Pancreas (tissue), 10 donors: ENCODE measurements at regions not wholly inside any gene's neighbourhood (a gene's known extent, or its start where the extent isn't known, plus 50 kb on each side); places are given as distances from the start of the nearest gene placed in this dataset.

Experiments
- ATAC-seq, 4 donors: fragments of 200-7000 bp; cut with Tn5 transposase; one replicate each; pipeline versions ENCODE4 v1.8.0 to v1.9.1; 2020; ENCODE audit warnings: mild to moderate bottlenecking in 4 of 4, moderate library complexity in 4 of 4
- DNase-seq, 6 donors: peaks; one replicate each; pipeline ENCODE4 v3.0.0-alpha.2; 2020
- FAIRE-seq: peaks from 2 replicates; lab custom pipeline; 2012; peaks lifted over from hg19 to GRCh38; lab: Jason Lieb, UNC
- H3K27ac ChIP-seq, 4 donors: fragments of 200-600 bp; sonication (generic); 1 replicate in 3 of 4; 2 replicates in 1 of 4; pipeline versions ENCODE4 v1.5.0 to v1.8.0; 2020
- H3K27me3 ChIP-seq, 4 donors: fragments of 200-600 bp; one replicate each; pipeline ENCODE4 v1.8.0; 2021
- H3K36me3 ChIP-seq, 3 donors: fragments of 200-600 bp; sonication (generic) in 1 of 3; one replicate each; pipeline versions ENCODE4 v1.5.0 to v1.8.0; 2020 to 2021
- H3K4me1 ChIP-seq, 3 donors: fragments of 200-600 bp; one replicate each; pipeline ENCODE4 v1.8.0; 2021
- H3K4me3 ChIP-seq, 4 donors: fragments of 200-600 bp; sonication (generic) in 2 of 4; one replicate each; pipeline versions ENCODE4 v1.5.0 to v1.8.0; 2020 to 2021
- H3K9me3 ChIP-seq, 4 donors: fragments of 200-600 bp; one replicate each; pipeline ENCODE4 v1.8.0; 2021
- CTCF ChIP-seq, 4 donors: fragments of 200-600 bp; sonication (generic) in 3 of 4; IDR thresholded peaks; one replicate each; pipeline versions ENCODE4 v1.5.0 to v1.8.0; 2021; ENCODE audit warnings: antibody characterized with exemption in 4 of 4
- WGBS, 2 donors: extraction: QIAGEN DNeasy Blood & Tissue Kit; methylation state at CpG; one replicate each; pipeline ENCODE4 v1.1.7; 2013; 5-methylcytosine and 5-hydroxymethylcytosine counted together
- intact Hi-C, 3 donors: fragments of 100-400 bp; cut with DNase I; formaldehyde crosslinking; loops; one replicate each; pipeline versions ENCODE4 v1.11.1 to v1.14.2; 2022
- donor health status: healthy with polysubstance abuse.
- donor health status: DM: no; HTN: no; CAD: no; lungs with moderate emphysema.
- donor health status: DM: no; HTN: no; CAD: no.
- donor health status: control.
- donor health status: control.
- donor health status: Bipolar disorder and iron deficiency.
- donor health status: DM: yes; HTN: yes; CAD: no.
- donor health status: DM: no; HTN: no; CAD: no.
- donor health status: DM: no; HTN: no; CAD: no.
- donor health status: DM: yes; HTN: yes; CAD: no.

GRCh38 chr2:123696021-123696420 lies 329.1 kb upstream of the CNTNAP5 start:
- H3K9me3 ChIP-seq = no peaks in the 10 kb centered on the region
- TF ChIP-seq CTCF (IDR thresholded peaks at IDR 0.05) = no peak
- FAIRE-seq (no peak), ATAC-seq (no peak), DNase-seq (no peak)
- H3K4me3 ChIP-seq = no peak overlapping the region
- no peaks in the 10 kb centered on the region for H3K36me3 ChIP-seq
- no peaks in the 10 kb centered on the region for H3K27me3 ChIP-seq
- intact Hi-C loops = no loop called here
- 39 to 52% methylated on average over 4 of the region's 4 CpGs for WGBS, 2 donors
- no peak overlapping the region for H3K27ac ChIP-seq
- no peaks in the 10 kb centered on the region for H3K4me1 ChIP-seq

GRCh38 chr2:123696799-123697410 lies 328.2 kb upstream of the CNTNAP5 start:
- Histone ChIP-seq H3K4me3 (no peak overlapping the region), H3K9me3 (no peaks in the 10 kb centered on the region), H3K4me1 (no peaks in the 10 kb centered on the region), H3K27me3 (no peaks in the 10 kb centered on the region), H3K36me3 (no peaks in the 10 kb centered on the region), H3K27ac (no peak overlapping the region)
- no peak for FAIRE-seq
- no peak for ATAC-seq
- no peak for DNase-seq
- no peak for TF ChIP-seq CTCF (IDR thresholded peaks at IDR 0.05)
- intact Hi-C loops = no loop called here

- FAIRE-seq = no peak
- Histone ChIP-seq H3K9me3 (no peaks in the 10 kb centered on the region), H3K4me1 (no peaks in the 10 kb centered on the region), H3K36me3 (no peaks in the 10 kb centered on the region), H3K27me3 (no peaks in the 10 kb centered on the region), H3K27ac (no peak overlapping the region), H3K4me3 (no peak overlapping the region)
- ATAC-seq = no peak
- TF ChIP-seq CTCF (IDR thresholded peaks at IDR 0.05) = no peak
- DNase-seq = no peak
- intact Hi-C loops = no loop called here
- 87 to 91% methylated on average over 3 of the region's 3 CpGs for WGBS, 2 donors
Observed at GRCh38 chr2:123715467-123715982, 309.6 kb upstream of the CNTNAP5 start.

GRCh38 chr2:123717636-123718334 lies 307.3 kb upstream of the CNTNAP5 start:
- no peaks in the 10 kb centered on the region for H3K36me3 ChIP-seq
- H3K4me1 ChIP-seq = no peaks in the 10 kb centered on the region
- H3K27me3 ChIP-seq = no peaks in the 10 kb centered on the region
- no peak for TF ChIP-seq CTCF (IDR thresholded peaks at IDR 0.05)
- FAIRE-seq (no peak), DNase-seq (no peak), ATAC-seq (no peak)
- 54 to 60% methylated on average over 5 of the region's 5 CpGs for WGBS, 2 donors
- no peaks in the 10 kb centered on the region for H3K9me3 ChIP-seq
- intact Hi-C loops = no loop called here
- no peak overlapping the region for H3K4me3 ChIP-seq
- no peak overlapping the region for H3K27ac ChIP-seq

GRCh38 chr2:123720760-123721159 lies 304.3 kb upstream of the CNTNAP5 start:
- no peak overlapping the region for H3K27ac ChIP-seq
- no peak for ATAC-seq
- H3K36me3 ChIP-seq = no peaks in the 10 kb centered on the region
- DNase-seq = no peak
- no peaks in the 10 kb centered on the region for H3K27me3 ChIP-seq
- FAIRE-seq = no peak
- no peak overlapping the region for H3K4me3 ChIP-seq
- intact Hi-C loops = no loop called here
- no peak for TF ChIP-seq CTCF (IDR thresholded peaks at IDR 0.05)
- no peaks in the 10 kb centered on the region for H3K4me1 ChIP-seq
- WGBS, 2 donors = 30 to 48% methylated on average over 4 of the region's 4 CpGs
- H3K9me3 ChIP-seq = no peaks in the 10 kb centered on the region
